HCT116 (cell line): ENCODE measurements at regions not wholly inside any gene's neighbourhood (a gene's known extent, or its start where the extent isn't known, plus 50 kb on each side); places are given as distances from the start of the nearest gene placed in this dataset.
"Not testable (repeated sequence)": the region's sequence is repeated elsewhere in the genome, so short reads cannot be mapped to it uniquely, and the experiment has no call there.

ENCODE experiments used
- CBX3 ChIP-seq: IDR thresholded peaks from 2 replicates; pipeline ENCODE4 v1.6.1; 2012; ENCODE audit warnings: low read depth
- ELF1 ChIP-seq: IDR thresholded peaks from 2 replicates; pipeline ENCODE4 v1.6.1; 2012; ENCODE audit warnings: low read depth, borderline replicate concordance
- EZH2phosphoT487 ChIP-seq: fragments of 200-600 bp; IDR thresholded peaks from 2 replicates; pipeline ENCODE4 v1.6.1; 2018; ENCODE audit warnings: antibody characterized with exemption, borderline replicate concordance
- FOSL1 ChIP-seq: IDR thresholded peaks from 2 replicates; pipeline ENCODE4 v1.6.1; 2012; ENCODE audit warnings: low read depth
- POLR2A ChIP-seq: IDR thresholded peaks from 2 replicates; pipeline ENCODE4 v1.7.0; 2011; ENCODE audit warnings: borderline replicate concordance; ENCODE audit not compliant: insufficient read depth, insufficient read length; ENCODE audit errors: extremely low read depth
- POLR2AphosphoS5 ChIP-seq: IDR thresholded peaks from 2 replicates; pipeline ENCODE4 v1.6.1; 2011; ENCODE audit warnings: mild to moderate bottlenecking, low read depth, low read length, moderate library complexity
- TCF7L2 ChIP-seq: IDR thresholded peaks from 2 replicates; pipeline ENCODE4 v1.7.0; 2011; ENCODE audit warnings: borderline replicate concordance, inconsistent platforms; ENCODE audit not compliant: insufficient read depth, insufficient read length; ENCODE audit errors: extremely low read depth
- YY1 ChIP-seq: IDR thresholded peaks from 2 replicates; pipeline ENCODE4 v1.6.1; 2011; ENCODE audit warnings: low read length, low read depth, moderate library complexity, mild to moderate bottlenecking; ENCODE audit not compliant: insufficient replicate concordance; ENCODE audit errors: extremely low read depth
- TF ChIP-seq, protein P1 (sequence below), 3 experiments: fragments of 200-600 bp in 1 of 3; sonication (generic) in 1 of 3; IDR thresholded peaks in 2 of 3; conservative IDR thresholded peaks in 1 of 3; 2 replicates each; pipeline ENCODE4 v1.5.1; 2012 to 2017; ENCODE audit warnings: low read depth in 2 of 3, low read length in 2 of 3, antibody characterized with exemption in 1 of 3, borderline replicate concordance in 1 of 3, control low read depth in 1 of 3, mild to moderate bottlenecking in 1 of 3, mixed read lengths in 1 of 3, mixed run types in 1 of 3, moderate library complexity in 1 of 3; ENCODE audit not compliant: insufficient read depth in 1 of 3
- TF ChIP-seq, protein P2 (sequence below): IDR thresholded peaks from 2 replicates; pipeline ENCODE4 v1.6.1; 2012; ENCODE audit warnings: low read depth
- TF ChIP-seq, protein P3 (sequence below): IDR thresholded peaks from 2 replicates; pipeline ENCODE4 v1.6.1; 2011; ENCODE audit warnings: mild to moderate bottlenecking, low read length, moderate library complexity; ENCODE audit not compliant: insufficient replicate concordance; ENCODE audit errors: extremely low read depth
- TF ChIP-seq, protein P4 (sequence below): IDR thresholded peaks from 2 replicates; pipeline ENCODE4 v1.6.1; 2012

DNA sequence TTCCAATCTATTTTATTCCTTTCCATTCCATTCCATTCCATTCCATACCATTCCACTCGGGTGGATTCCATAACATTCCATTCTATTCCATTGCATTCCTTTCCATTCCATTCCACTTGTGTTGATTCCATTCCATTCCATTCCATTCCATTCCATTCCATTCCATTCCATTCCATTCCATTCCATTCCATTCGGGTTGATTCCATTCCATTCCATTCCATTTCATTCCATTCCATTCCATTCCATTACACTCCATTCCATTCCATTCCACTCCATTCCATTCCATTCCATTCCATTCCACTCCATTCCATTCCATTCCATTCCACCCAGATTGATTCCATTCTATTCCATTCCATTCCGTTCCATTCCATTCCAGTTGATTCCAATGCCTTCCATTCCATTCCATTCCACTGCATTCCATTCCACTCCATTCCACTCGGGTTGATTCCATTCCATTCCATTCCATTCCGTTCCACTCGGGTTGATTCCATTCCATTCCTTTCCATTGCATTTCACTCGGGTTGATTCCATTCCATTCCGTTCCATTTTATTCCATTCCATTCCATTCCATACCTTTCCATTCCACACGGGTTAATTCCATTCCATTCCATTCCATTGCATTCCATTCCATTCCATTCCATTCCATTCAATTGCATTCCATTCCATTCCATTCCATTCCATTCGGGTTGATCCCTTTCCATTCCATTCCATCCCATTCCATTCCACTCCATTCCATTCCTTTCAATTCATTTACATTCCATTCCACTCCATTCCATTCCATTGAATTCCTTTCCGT, 168.4 kb downstream of the CWH43 start:
- TF ChIP-seq POLR2AphosphoS5, POLR2A, ELF1, FOSL1, TCF7L2, CBX3, YY1, EZH2phosphoT487: not testable (repeated sequence)
- TF ChIP-seq, protein P1, sequence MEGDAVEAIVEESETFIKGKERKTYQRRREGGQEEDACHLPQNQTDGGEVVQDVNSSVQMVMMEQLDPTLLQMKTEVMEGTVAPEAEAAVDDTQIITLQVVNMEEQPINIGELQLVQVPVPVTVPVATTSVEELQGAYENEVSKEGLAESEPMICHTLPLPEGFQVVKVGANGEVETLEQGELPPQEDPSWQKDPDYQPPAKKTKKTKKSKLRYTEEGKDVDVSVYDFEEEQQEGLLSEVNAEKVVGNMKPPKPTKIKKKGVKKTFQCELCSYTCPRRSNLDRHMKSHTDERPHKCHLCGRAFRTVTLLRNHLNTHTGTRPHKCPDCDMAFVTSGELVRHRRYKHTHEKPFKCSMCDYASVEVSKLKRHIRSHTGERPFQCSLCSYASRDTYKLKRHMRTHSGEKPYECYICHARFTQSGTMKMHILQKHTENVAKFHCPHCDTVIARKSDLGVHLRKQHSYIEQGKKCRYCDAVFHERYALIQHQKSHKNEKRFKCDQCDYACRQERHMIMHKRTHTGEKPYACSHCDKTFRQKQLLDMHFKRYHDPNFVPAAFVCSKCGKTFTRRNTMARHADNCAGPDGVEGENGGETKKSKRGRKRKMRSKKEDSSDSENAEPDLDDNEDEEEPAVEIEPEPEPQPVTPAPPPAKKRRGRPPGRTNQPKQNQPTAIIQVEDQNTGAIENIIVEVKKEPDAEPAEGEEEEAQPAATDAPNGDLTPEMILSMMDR (IDR thresholded peaks at IDR 0.05 in 2 of 3, conservative IDR thresholded peaks at IDR 0.05 in 1 of 3; ENCODE audit: borderline replicate concordance in 1 of 3, insufficient read depth in 1 of 3, low read depth in 2 of 3, low read length in 2 of 3) = not testable (repeated sequence)
- TF ChIP-seq, protein P2, sequence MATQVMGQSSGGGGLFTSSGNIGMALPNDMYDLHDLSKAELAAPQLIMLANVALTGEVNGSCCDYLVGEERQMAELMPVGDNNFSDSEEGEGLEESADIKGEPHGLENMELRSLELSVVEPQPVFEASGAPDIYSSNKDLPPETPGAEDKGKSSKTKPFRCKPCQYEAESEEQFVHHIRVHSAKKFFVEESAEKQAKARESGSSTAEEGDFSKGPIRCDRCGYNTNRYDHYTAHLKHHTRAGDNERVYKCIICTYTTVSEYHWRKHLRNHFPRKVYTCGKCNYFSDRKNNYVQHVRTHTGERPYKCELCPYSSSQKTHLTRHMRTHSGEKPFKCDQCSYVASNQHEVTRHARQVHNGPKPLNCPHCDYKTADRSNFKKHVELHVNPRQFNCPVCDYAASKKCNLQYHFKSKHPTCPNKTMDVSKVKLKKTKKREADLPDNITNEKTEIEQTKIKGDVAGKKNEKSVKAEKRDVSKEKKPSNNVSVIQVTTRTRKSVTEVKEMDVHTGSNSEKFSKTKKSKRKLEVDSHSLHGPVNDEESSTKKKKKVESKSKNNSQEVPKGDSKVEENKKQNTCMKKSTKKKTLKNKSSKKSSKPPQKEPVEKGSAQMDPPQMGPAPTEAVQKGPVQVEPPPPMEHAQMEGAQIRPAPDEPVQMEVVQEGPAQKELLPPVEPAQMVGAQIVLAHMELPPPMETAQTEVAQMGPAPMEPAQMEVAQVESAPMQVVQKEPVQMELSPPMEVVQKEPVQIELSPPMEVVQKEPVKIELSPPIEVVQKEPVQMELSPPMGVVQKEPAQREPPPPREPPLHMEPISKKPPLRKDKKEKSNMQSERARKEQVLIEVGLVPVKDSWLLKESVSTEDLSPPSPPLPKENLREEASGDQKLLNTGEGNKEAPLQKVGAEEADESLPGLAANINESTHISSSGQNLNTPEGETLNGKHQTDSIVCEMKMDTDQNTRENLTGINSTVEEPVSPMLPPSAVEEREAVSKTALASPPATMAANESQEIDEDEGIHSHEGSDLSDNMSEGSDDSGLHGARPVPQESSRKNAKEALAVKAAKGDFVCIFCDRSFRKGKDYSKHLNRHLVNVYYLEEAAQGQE = not testable (repeated sequence)
- TF ChIP-seq, protein P3, sequence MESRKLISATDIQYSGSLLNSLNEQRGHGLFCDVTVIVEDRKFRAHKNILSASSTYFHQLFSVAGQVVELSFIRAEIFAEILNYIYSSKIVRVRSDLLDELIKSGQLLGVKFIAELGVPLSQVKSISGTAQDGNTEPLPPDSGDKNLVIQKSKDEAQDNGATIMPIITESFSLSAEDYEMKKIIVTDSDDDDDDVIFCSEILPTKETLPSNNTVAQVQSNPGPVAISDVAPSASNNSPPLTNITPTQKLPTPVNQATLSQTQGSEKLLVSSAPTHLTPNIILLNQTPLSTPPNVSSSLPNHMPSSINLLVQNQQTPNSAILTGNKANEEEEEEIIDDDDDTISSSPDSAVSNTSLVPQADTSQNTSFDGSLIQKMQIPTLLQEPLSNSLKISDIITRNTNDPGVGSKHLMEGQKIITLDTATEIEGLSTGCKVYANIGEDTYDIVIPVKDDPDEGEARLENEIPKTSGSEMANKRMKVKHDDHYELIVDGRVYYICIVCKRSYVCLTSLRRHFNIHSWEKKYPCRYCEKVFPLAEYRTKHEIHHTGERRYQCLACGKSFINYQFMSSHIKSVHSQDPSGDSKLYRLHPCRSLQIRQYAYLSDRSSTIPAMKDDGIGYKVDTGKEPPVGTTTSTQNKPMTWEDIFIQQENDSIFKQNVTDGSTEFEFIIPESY = not testable (repeated sequence)
- TF ChIP-seq, protein P4, sequence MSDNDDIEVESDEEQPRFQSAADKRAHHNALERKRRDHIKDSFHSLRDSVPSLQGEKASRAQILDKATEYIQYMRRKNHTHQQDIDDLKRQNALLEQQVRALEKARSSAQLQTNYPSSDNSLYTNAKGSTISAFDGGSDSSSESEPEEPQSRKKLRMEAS = not testable (repeated sequence)
